ENCODE measurements at regions not wholly inside any gene's neighbourhood (a gene's known extent, or its start where the extent isn't known, plus 50 kb on each side); places are given as distances from the start of the nearest gene placed in this dataset.

- Histone ChIP-seq H3K9me3 (ENCODE audit: control insufficient read depth in 5 of 5, low read length in 5 of 5) (no peaks in the 10 kb centered on the region), H3K9ac (ENCODE audit: low read length in 5 of 5) (no peak overlapping the region), H3K36me3 (ENCODE audit: control insufficient read depth in 5 of 5, insufficient read depth in 5 of 5, low read length in 5 of 5) (no peaks in the 10 kb centered on the region), H3K27ac (ENCODE audit: low read depth, low read length) (no peak overlapping the region), H3K4me3 (ENCODE audit: low read depth in 1 of 5, low read length in 5 of 5) (no peak overlapping the region), H3K4me1 (ENCODE audit: control insufficient read depth in 5 of 5, insufficient read depth in 5 of 5, low read length in 5 of 5) (peaks cover 0 to under 1% (median 0%) of the 10 kb centered on the region in 5 donors), H3K27me3 (ENCODE audit: control insufficient read depth in 5 of 5, insufficient read depth in 4 of 5, low read length in 5 of 5) (no peaks in the 10 kb centered on the region)
Measured at GRCh38 chr6:140779341-140779740, 1353.4 kb upstream of the GJE1 start.

DNA sequence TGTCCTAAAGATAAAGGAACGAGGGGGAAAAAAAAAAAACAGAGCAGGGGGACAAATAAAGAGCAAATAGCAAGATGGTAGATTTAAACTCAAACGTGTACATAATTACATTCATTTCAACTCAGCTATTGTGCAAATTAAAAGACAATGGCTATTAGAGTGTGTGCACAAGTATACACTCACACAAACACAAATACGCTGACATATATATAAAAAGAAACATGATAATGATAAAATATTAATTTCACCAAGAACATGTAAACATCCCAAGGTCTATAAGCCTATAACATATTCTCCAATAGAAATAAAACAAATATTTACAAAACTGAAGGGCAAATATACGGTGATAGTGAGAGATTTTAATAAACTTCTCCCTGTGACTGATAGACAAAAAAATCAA is 1354.9 kb upstream of the GJE1 start:
- no peaks in the 10 kb centered on the region for H3K27me3 ChIP-seq (ENCODE audit: control insufficient read depth in 5 of 5, insufficient read depth in 4 of 5, low read length in 5 of 5)

GRCh38 chr6:140775061-140775460 is 1357.7 kb upstream of the GJE1 start:
- no peak overlapping the region for H3K9ac ChIP-seq (ENCODE audit: low read length in 5 of 5)
- no peaks in the 10 kb centered on the region for H3K27me3 ChIP-seq (ENCODE audit: control insufficient read depth in 5 of 5, insufficient read depth in 4 of 5, low read length in 5 of 5)
- H3K4me1 ChIP-seq (ENCODE audit: control insufficient read depth in 5 of 5, insufficient read depth in 5 of 5, low read length in 5 of 5), result peaks cover 0 to 4% (median 0%) of the 10 kb centered on the region in 5 donors
- no peaks in the 10 kb centered on the region for H3K36me3 ChIP-seq (ENCODE audit: control insufficient read depth in 5 of 5, insufficient read depth in 5 of 5, low read length in 5 of 5)
- H3K27ac ChIP-seq (ENCODE audit: low read depth, low read length), result no peak overlapping the region
- no peaks in the 10 kb centered on the region for H3K9me3 ChIP-seq (ENCODE audit: control insufficient read depth in 5 of 5, low read length in 5 of 5)
- H3K4me3 ChIP-seq (ENCODE audit: low read depth in 1 of 5, low read length in 5 of 5), result no peak overlapping the region

More for the DNA sequence above, 1354.9 kb upstream of the GJE1 start:
- no peak overlapping the region for H3K27ac ChIP-seq (ENCODE audit: low read depth, low read length)
- no peak overlapping the region for H3K9ac ChIP-seq (ENCODE audit: low read length in 5 of 5)
- no peaks in the 10 kb centered on the region for H3K36me3 ChIP-seq (ENCODE audit: control insufficient read depth in 5 of 5, insufficient read depth in 5 of 5, low read length in 5 of 5)
- no peaks in the 10 kb centered on the region for H3K9me3 ChIP-seq (ENCODE audit: control insufficient read depth in 5 of 5, low read length in 5 of 5)
- no peak overlapping the region for H3K4me3 ChIP-seq (ENCODE audit: low read depth in 1 of 5, low read length in 5 of 5)
- H3K4me1 ChIP-seq (ENCODE audit: control insufficient read depth in 5 of 5, insufficient read depth in 5 of 5, low read length in 5 of 5), result peaks cover 0 to 4% (median 0%) of the 10 kb centered on the region in 5 donors

DNA sequence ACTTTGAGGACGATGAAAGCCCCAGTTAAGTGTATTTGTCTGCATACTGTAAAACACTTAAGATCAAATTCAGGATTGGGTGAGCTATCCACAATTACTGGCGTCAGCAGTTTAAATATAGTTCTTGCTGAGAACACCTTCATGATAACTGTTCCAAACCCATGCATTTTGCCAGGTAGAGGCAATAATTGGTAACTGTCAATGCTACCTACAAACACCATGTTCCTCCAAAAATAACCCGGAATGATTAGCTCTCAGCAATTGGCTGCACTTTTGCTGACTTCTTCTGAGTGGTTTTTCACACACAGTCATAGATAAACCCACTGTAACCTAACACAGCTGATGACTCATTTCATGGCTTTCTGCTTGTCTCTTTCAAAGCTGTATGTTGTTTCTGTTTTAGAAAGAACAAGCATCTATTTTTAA is 1358.6 kb upstream of the GJE1 start:
- H3K9ac ChIP-seq (ENCODE audit: low read length in 5 of 5), result no peak overlapping the region
- no peaks in the 10 kb centered on the region for H3K9me3 ChIP-seq (ENCODE audit: control insufficient read depth in 5 of 5, low read length in 5 of 5)
- H3K36me3 ChIP-seq (ENCODE audit: control insufficient read depth in 5 of 5, insufficient read depth in 5 of 5, low read length in 5 of 5), result no peaks in the 10 kb centered on the region
- no peak overlapping the region for H3K4me3 ChIP-seq (ENCODE audit: low read depth in 1 of 5, low read length in 5 of 5)
- H3K27me3 ChIP-seq (ENCODE audit: control insufficient read depth in 5 of 5, insufficient read depth in 4 of 5, low read length in 5 of 5), result no peaks in the 10 kb centered on the region
- H3K27ac ChIP-seq (ENCODE audit: low read depth, low read length), result no peak overlapping the region
- H3K4me1 ChIP-seq (ENCODE audit: control insufficient read depth in 5 of 5, insufficient read depth in 5 of 5, low read length in 5 of 5), result peaks cover 0 to 4% (median 0%) of the 10 kb centered on the region in 5 donors

- Histone ChIP-seq H3K9ac (ENCODE audit: low read length in 5 of 5) (no peak overlapping the region), H3K9me3 (ENCODE audit: control insufficient read depth in 5 of 5, low read length in 5 of 5) (peaks cover 0 to 3% (median 2%) of the 10 kb centered on the region in 5 donors)
Measured at GRCh38 chr6:140773276-140773675, 1359.4 kb upstream of the GJE1 start.

GRCh38 chr6:140772576-140772975 is 1360.1 kb upstream of the GJE1 start:
- peaks cover 0 to 4% (median 0%) of the 10 kb centered on the region in 5 donors for H3K4me1 ChIP-seq (ENCODE audit: control insufficient read depth in 5 of 5, insufficient read depth in 5 of 5, low read length in 5 of 5)
- H3K27me3 ChIP-seq (ENCODE audit: control insufficient read depth in 5 of 5, insufficient read depth in 4 of 5, low read length in 5 of 5), result no peaks in the 10 kb centered on the region
- peaks cover 0 to 10% (median 4%) of the 10 kb centered on the region in 5 donors for H3K9me3 ChIP-seq (ENCODE audit: control insufficient read depth in 5 of 5, low read length in 5 of 5)
- no peak overlapping the region for H3K27ac ChIP-seq (ENCODE audit: low read depth, low read length)
- H3K9ac ChIP-seq (ENCODE audit: low read length in 5 of 5), result no peak overlapping the region
- no peak overlapping the region for H3K4me3 ChIP-seq (ENCODE audit: low read depth in 1 of 5, low read length in 5 of 5)
- H3K36me3 ChIP-seq (ENCODE audit: control insufficient read depth in 5 of 5, insufficient read depth in 5 of 5, low read length in 5 of 5), result no peaks in the 10 kb centered on the region

More at GRCh38 chr6:140773276-140773675, 1359.4 kb upstream of the GJE1 start:
- no peak overlapping the region for H3K27ac ChIP-seq (ENCODE audit: low read depth, low read length)
- H3K4me3 ChIP-seq (ENCODE audit: low read depth in 1 of 5, low read length in 5 of 5), result no peak overlapping the region
- H3K4me1 ChIP-seq (ENCODE audit: control insufficient read depth in 5 of 5, insufficient read depth in 5 of 5, low read length in 5 of 5), result peaks cover 0 to 4% (median 0%) of the 10 kb centered on the region in 5 donors
- no peaks in the 10 kb centered on the region for H3K27me3 ChIP-seq (ENCODE audit: control insufficient read depth in 5 of 5, insufficient read depth in 4 of 5, low read length in 5 of 5)
- no peaks in the 10 kb centered on the region for H3K36me3 ChIP-seq (ENCODE audit: control insufficient read depth in 5 of 5, insufficient read depth in 5 of 5, low read length in 5 of 5)

- Histone ChIP-seq H3K27ac (ENCODE audit: low read depth, low read length) (no peak overlapping the region), H3K4me1 (ENCODE audit: control insufficient read depth in 5 of 5, insufficient read depth in 5 of 5, low read length in 5 of 5) (no peaks in the 10 kb centered on the region), H3K9ac (ENCODE audit: low read length in 5 of 5) (no peak overlapping the region), H3K27me3 (ENCODE audit: control insufficient read depth in 5 of 5, insufficient read depth in 4 of 5, low read length in 5 of 5) (no peaks in the 10 kb centered on the region), H3K9me3 (ENCODE audit: control insufficient read depth in 5 of 5, low read length in 5 of 5) (peaks cover 0 to 11% (median 4%) of the 10 kb centered on the region in 5 donors), H3K36me3 (ENCODE audit: control insufficient read depth in 5 of 5, insufficient read depth in 5 of 5, low read length in 5 of 5) (no peaks in the 10 kb centered on the region), H3K4me3 (ENCODE audit: low read depth in 1 of 5, low read length in 5 of 5) (no peak overlapping the region)
Measured at GRCh38 chr6:140768133-140768532, 1364.6 kb upstream of the GJE1 start.

GRCh38 chr6:140766999-140767398 is 1365.7 kb upstream of the GJE1 start:
- H3K9me3 ChIP-seq (ENCODE audit: control insufficient read depth in 5 of 5, low read length in 5 of 5), result peaks cover 0 to 11% (median 4%) of the 10 kb centered on the region in 5 donors
- H3K4me3 ChIP-seq (ENCODE audit: low read depth in 1 of 5, low read length in 5 of 5), result no peak overlapping the region
- no peak overlapping the region for H3K9ac ChIP-seq (ENCODE audit: low read length in 5 of 5)
- no peaks in the 10 kb centered on the region for H3K36me3 ChIP-seq (ENCODE audit: control insufficient read depth in 5 of 5, insufficient read depth in 5 of 5, low read length in 5 of 5)
- H3K27ac ChIP-seq (ENCODE audit: low read depth, low read length), result no peak overlapping the region
- no peaks in the 10 kb centered on the region for H3K4me1 ChIP-seq (ENCODE audit: control insufficient read depth in 5 of 5, insufficient read depth in 5 of 5, low read length in 5 of 5)
- H3K27me3 ChIP-seq (ENCODE audit: control insufficient read depth in 5 of 5, insufficient read depth in 4 of 5, low read length in 5 of 5), result no peaks in the 10 kb centered on the region

- Histone ChIP-seq H3K36me3 (ENCODE audit: control insufficient read depth in 5 of 5, insufficient read depth in 5 of 5, low read length in 5 of 5) (no peaks in the 10 kb centered on the region), H3K9ac (ENCODE audit: low read length in 5 of 5) (no peak overlapping the region)
Measured at GRCh38 chr6:140758169-140758877, 1374.4 kb upstream of the GJE1 start.

DNA sequence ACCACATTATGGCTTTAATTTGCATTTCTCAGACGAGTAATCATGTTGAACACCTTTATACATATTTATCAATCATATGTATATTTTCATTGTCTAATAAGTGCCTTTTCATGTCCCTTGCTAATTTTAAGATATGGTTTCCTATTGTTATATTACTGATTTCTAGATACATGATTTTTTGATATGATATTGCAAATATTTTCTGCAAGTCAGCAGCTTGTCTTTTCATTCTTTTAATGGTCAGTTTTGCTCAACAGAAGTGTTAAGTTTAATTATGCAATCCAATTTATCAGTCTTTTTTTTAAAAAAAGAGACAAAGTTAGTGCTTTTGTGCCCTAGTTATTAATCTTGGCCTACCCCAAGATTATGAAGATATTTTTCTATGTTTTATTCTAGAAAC is 1377.8 kb upstream of the CITED2 start:
- Histone ChIP-seq H3K27ac (ENCODE audit: low read depth, low read length) (no peak overlapping the region), H3K4me1 (ENCODE audit: control insufficient read depth in 5 of 5, insufficient read depth in 5 of 5, low read length in 5 of 5) (no peaks in the 10 kb centered on the region), H3K4me3 (ENCODE audit: low read depth in 1 of 5, low read length in 5 of 5) (no peak overlapping the region), H3K27me3 (ENCODE audit: control insufficient read depth in 5 of 5, insufficient read depth in 4 of 5, low read length in 5 of 5) (no peaks in the 10 kb centered on the region), H3K36me3 (ENCODE audit: control insufficient read depth in 5 of 5, insufficient read depth in 5 of 5, low read length in 5 of 5) (no peaks in the 10 kb centered on the region), H3K9ac (ENCODE audit: low read length in 5 of 5) (no peak overlapping the region), H3K9me3 (ENCODE audit: control insufficient read depth in 5 of 5, low read length in 5 of 5) (peaks cover 2 to 5% (median 4%) of the 10 kb centered on the region in 5 donors)

More at GRCh38 chr6:140758169-140758877, 1374.4 kb upstream of the GJE1 start:
- H3K4me1 ChIP-seq (ENCODE audit: control insufficient read depth in 5 of 5, insufficient read depth in 5 of 5, low read length in 5 of 5), result no peaks in the 10 kb centered on the region
- no peak overlapping the region for H3K4me3 ChIP-seq (ENCODE audit: low read depth in 1 of 5, low read length in 5 of 5)
- no peak overlapping the region for H3K27ac ChIP-seq (ENCODE audit: low read depth, low read length)
- peaks cover 0 to 6% (median 5%) of the 10 kb centered on the region in 5 donors for H3K9me3 ChIP-seq (ENCODE audit: control insufficient read depth in 5 of 5, low read length in 5 of 5)
- no peaks in the 10 kb centered on the region for H3K27me3 ChIP-seq (ENCODE audit: control insufficient read depth in 5 of 5, insufficient read depth in 4 of 5, low read length in 5 of 5)
